Suprapubic skin (tissue), 4 donors: ENCODE measurements at regions not wholly inside any gene's neighbourhood (a gene's known extent, or its start where the extent isn't known, plus 50 kb on each side); places are given as distances from the start of the nearest gene placed in this dataset.

Experiments used
- POLR2A ChIP-seq, 2 donors: fragments of 450-650 bp; IDR thresholded peaks; one replicate each; pipeline ENCODE4 v1.6.1; 2017; ENCODE audit warnings: antibody characterized with exemption in 2 of 2, mild to moderate bottlenecking in 2 of 2, moderate library complexity in 2 of 2
- POLR2AphosphoS5 ChIP-seq, 3 donors: sonication (generic); formaldehyde crosslinking; IDR thresholded peaks; one replicate each; pipeline ENCODE4 v1.6.1; 2017; ENCODE audit warnings: antibody characterized with exemption in 3 of 3
- TF ChIP-seq, protein P1 (sequence below), 2 donors: fragments of 200-600 bp in 1 of 2; fragments of 450-650 bp in 1 of 2; sonication (generic) in 1 of 2; IDR thresholded peaks; one replicate each; pipeline ENCODE4 v1.5.1; 2016 to 2019; ENCODE audit warnings: antibody characterized with exemption in 2 of 2, mild to moderate bottlenecking in 1 of 2, moderate library complexity in 1 of 2

DNA sequence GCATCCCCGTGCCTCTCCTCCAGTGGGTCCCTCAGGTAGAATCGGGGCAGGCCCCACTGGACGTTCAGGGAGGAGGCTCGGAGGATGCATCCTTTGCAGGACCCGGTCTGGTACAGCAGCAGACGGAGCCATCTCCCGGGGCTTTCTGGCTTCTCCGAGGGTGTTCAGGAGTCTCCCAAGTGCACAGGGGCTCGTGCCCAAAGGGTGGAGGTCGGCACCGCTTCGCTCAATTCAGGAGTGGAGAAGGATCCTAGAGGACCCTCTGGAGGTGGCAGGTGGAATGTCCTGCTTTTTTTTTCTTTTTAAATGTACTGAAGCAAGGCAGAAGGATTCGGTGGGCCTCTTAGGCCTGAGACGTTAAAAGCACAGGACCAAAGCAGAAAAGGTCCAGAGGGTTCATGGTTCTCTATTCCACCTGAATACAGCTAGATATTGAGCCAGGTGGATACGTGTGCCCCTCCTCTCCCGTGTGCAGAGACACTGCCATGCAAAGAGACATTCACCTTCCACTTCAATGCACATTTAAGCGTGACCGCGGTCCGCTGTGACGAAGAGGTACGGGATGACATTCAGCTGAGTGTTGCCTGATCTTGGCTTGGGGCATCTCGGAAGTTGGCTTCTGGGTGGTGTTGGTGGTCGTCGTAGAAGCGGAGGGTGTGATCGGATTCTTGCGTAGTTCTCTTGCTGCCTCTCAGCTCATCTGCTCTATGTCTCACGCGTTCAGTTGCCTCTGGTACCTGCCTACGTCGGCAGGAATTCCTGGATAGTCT, 281.2 kb upstream of the AGTR2 start:
- TF ChIP-seq, protein P1, sequence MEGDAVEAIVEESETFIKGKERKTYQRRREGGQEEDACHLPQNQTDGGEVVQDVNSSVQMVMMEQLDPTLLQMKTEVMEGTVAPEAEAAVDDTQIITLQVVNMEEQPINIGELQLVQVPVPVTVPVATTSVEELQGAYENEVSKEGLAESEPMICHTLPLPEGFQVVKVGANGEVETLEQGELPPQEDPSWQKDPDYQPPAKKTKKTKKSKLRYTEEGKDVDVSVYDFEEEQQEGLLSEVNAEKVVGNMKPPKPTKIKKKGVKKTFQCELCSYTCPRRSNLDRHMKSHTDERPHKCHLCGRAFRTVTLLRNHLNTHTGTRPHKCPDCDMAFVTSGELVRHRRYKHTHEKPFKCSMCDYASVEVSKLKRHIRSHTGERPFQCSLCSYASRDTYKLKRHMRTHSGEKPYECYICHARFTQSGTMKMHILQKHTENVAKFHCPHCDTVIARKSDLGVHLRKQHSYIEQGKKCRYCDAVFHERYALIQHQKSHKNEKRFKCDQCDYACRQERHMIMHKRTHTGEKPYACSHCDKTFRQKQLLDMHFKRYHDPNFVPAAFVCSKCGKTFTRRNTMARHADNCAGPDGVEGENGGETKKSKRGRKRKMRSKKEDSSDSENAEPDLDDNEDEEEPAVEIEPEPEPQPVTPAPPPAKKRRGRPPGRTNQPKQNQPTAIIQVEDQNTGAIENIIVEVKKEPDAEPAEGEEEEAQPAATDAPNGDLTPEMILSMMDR (IDR thresholded peaks at IDR 0.05), result no peak
- TF ChIP-seq POLR2AphosphoS5 (IDR thresholded peaks at IDR 0.05), result no peak
- no peak for TF ChIP-seq POLR2A (IDR thresholded peaks at IDR 0.05)
